ENCODE measurements at regions not wholly inside any gene's neighbourhood (a gene's known extent, or its start where the extent isn't known, plus 50 kb on each side); places are given as distances from the start of the nearest gene placed in this dataset.

DNA sequence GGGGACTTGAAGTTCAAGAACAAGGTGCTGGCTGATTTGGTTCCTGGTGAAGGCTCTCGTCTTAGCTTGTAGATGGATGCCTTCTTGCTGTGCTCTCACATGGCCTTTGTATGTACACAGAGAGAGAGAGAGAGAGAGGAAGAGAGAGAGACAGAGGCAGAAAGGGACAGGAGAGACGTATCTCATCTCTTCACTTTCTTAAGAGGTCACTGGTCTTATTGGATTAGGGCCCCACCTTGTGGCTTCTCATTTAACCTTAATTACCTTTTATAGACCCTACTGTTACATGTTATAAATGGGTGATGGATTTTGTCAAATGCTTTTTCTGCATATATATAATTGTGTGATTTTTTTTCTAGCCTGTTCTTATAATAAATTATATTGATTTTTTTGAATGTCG is 1444.2 kb downstream of the ADGRL3 start:
- TF ChIP-seq CTCF (conservative IDR thresholded peaks at IDR 0.05; ENCODE audit: low read depth, low read length) (no peak), MXI1 (IDR thresholded peaks at IDR 0.05; ENCODE audit: borderline replicate concordance, low read depth, low read length) (no peak), FOS (IDR thresholded peaks at IDR 0.05; ENCODE audit: low read depth, low read length) (no peak), POLR2A (IDR thresholded peaks at IDR 0.05; ENCODE audit: low read depth, low read length) (no peak)
- TF ChIP-seq, protein P1, sequence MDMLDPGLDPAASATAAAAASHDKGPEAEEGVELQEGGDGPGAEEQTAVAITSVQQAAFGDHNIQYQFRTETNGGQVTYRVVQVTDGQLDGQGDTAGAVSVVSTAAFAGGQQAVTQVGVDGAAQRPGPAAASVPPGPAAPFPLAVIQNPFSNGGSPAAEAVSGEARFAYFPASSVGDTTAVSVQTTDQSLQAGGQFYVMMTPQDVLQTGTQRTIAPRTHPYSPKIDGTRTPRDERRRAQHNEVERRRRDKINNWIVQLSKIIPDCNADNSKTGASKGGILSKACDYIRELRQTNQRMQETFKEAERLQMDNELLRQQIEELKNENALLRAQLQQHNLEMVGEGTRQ (IDR thresholded peaks at IDR 0.05; ENCODE audit: low read depth, low read length): no peak

Measured in IMR-90 (cell line).